ENCODE measurements at regions not wholly inside any gene's neighbourhood (a gene's known extent, or its start where the extent isn't known, plus 50 kb on each side); places are given as distances from the start of the nearest gene placed in this dataset.
A peak's percentile ranks its signal among the peaks of the same experiment; 100 is the strongest.

- intact Hi-C loops (cut with micrococcal nuclease; ENCODE audit: unreplicated experiment): no loop called here
- DNase-seq (ENCODE audit: low spot score): no peak
- H3K79me2 ChIP-seq (ENCODE audit: insufficient read depth, low read length): no peaks in the 10 kb centered on the region
- in situ Hi-C loops (cut with HindIII; ENCODE audit: extremely low pct_ligation_motif_present, low pct_unique_long_range_greater_than_20kb): no loop called here
- ChIA-PET POLR2A (interaction anchor here (1.7 kb wide), 1 partner anchor 11 kb away, joined by 4 read pairs; no protein-coding TSS in a partner anchor), CTCF (ENCODE audit: low intra/inter-chr PET ratio, low total read pairs) (no interaction called here)
- no peak overlapping the region for H2AFZ ChIP-seq (ENCODE audit: low read length)
- no peaks in the 10 kb centered on the region for H4K20me1 ChIP-seq (ENCODE audit: insufficient read depth, low read length)
- no peaks in the 10 kb centered on the region for H3K36me3 ChIP-seq (replicated peaks in 1 of 2; ENCODE audit: control insufficient read depth in 1 of 2, insufficient read depth in 2 of 2, low read length in 2 of 2)
- FAIRE-seq: no peak
- TF ChIP-seq NFE2L2 (IDR thresholded peaks at IDR 0.05; ENCODE audit: low read length): peak; percentile 69; the same call in 1 of the 2 replicates
- no peak for TF ChIP-seq TP53 (CRISPR knock-in tag; conservative IDR thresholded peaks at IDR 0.05)
- BruUV-seq (replicated peaks): no TSS peak
- 79% methylated on average over 6 of the region's 6 CpGs for WGBS (ENCODE audit: low lambda C conversion rate)
- H3K9me3 ChIP-seq (ENCODE audit: low read length): no peaks in the 10 kb centered on the region
- no peak overlapping the region for H3K4me2 ChIP-seq (ENCODE audit: low read depth, low read length)
- H3K27me3 ChIP-seq (ENCODE audit: control insufficient read depth in 1 of 2, insufficient read depth in 2 of 2, low read length in 2 of 2): no peaks in the 10 kb centered on the region
- H3K27ac ChIP-seq (ENCODE audit: extremely low read length, insufficient read depth, low read length): no peak overlapping the region
- H3K4me1 ChIP-seq (ENCODE audit: insufficient read depth, low read length): peaks cover 28% of the 10 kb centered on the region
- no peak for ATAC-seq
- H3K9ac ChIP-seq (ENCODE audit: insufficient read depth, low read depth, low read length): no peak overlapping the region
- no peak overlapping the region for H3K4me3 ChIP-seq (replicated peaks in 1 of 3; ENCODE audit: insufficient read depth in 1 of 3, low read depth in 2 of 3, low read length in 3 of 3)
These were observed 304.9 kb upstream of the USP24 start for GRCh38 chr1:55519937-55520683.

DNA sequence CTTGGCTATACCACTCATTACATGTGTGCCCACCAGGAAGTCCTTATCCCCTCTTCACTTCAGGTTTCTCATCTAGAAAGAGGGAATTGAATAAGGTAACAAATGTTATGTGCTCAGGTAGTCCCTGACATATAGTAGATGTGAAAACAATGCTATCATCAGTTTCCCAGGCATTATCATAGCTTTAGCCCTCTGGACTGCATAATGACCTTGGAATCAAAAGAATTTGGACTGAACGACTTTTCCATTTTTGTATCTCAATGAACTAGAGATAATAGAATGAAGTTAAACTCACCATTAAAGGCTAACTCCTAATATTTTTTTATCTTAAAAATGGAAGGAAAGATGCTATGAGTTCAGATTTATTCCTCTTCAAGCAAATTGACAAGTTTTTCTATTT is 304.1 kb upstream of the USP24 start:
- 52% methylated on average over 1 of the region's 1 CpG for WGBS (ENCODE audit: low lambda C conversion rate)
- Histone ChIP-seq H4K20me1 (ENCODE audit: insufficient read depth, low read length) (no peaks in the 10 kb centered on the region), H3K36me3 (replicated peaks in 1 of 2; ENCODE audit: control insufficient read depth in 1 of 2, insufficient read depth in 2 of 2, low read length in 2 of 2) (no peaks in the 10 kb centered on the region), H3K27me3 (ENCODE audit: control insufficient read depth in 1 of 2, insufficient read depth in 2 of 2, low read length in 2 of 2) (no peaks in the 10 kb centered on the region), H2AFZ (ENCODE audit: low read length) (no peak overlapping the region), H3K27ac (ENCODE audit: extremely low read length, insufficient read depth, low read length) (no peak overlapping the region), H3K79me2 (ENCODE audit: insufficient read depth, low read length) (no peaks in the 10 kb centered on the region), H3K4me3 (replicated peaks in 1 of 3; ENCODE audit: insufficient read depth in 1 of 3, low read depth in 2 of 3, low read length in 3 of 3) (no peak overlapping the region), H3K4me2 (ENCODE audit: low read depth, low read length) (no peak overlapping the region), H3K9ac (ENCODE audit: insufficient read depth, low read depth, low read length) (no peak overlapping the region), H3K4me1 (ENCODE audit: insufficient read depth, low read length) (peaks cover 20% of the 10 kb centered on the region), H3K9me3 (ENCODE audit: low read length) (no peaks in the 10 kb centered on the region)
- FAIRE-seq: no peak
- TF ChIP-seq EED (CRISPR knock-in tag; IDR thresholded peaks at IDR 0.05): no peak
- DNase-seq (ENCODE audit: low spot score): no peak
- in situ Hi-C loops (cut with HindIII; ENCODE audit: extremely low pct_ligation_motif_present, low pct_unique_long_range_greater_than_20kb): no loop called here
- no TSS peak for BruUV-seq (replicated peaks)
- ChIA-PET POLR2A (no interaction called here), CTCF (ENCODE audit: low intra/inter-chr PET ratio, low total read pairs) (no interaction called here)
- no peak for ATAC-seq
- intact Hi-C loops (cut with micrococcal nuclease; ENCODE audit: unreplicated experiment): no loop called here
